ENCODE measurements at regions not wholly inside any gene's neighbourhood (a gene's known extent, or its start where the extent isn't known, plus 50 kb on each side); places are given as distances from the start of the nearest gene placed in this dataset.

GRCh38 chr6:68114463-68115047 lies 520.5 kb upstream of the ADGRB3 start:
- Histone ChIP-seq H3K56ac (replicated peaks; ENCODE audit: insufficient read length, low read depth, low read length) (no peak overlapping the region), H3K4me3 (ENCODE audit: extremely low read depth in 1 of 4, insufficient read depth in 2 of 4, low read depth in 3 of 4, low read length in 4 of 4) (no peak overlapping the region), H3K4me2 (ENCODE audit: insufficient read depth in 1 of 2, low read depth in 2 of 2, low read length in 2 of 2) (no peak overlapping the region), H3K18ac (ENCODE audit: extremely low read depth, low read length) (no peak overlapping the region), H3K27ac (ENCODE audit: low read depth, low read length) (no peak overlapping the region), H3K9ac (replicated peaks in 1 of 4; ENCODE audit: extremely low read depth in 1 of 4, low read depth in 3 of 4, low read length in 3 of 4) (no peak overlapping the region), H3K4me1 (replicated peaks in 1 of 4; ENCODE audit: control insufficient read depth in 3 of 4, insufficient read depth in 4 of 4, low read length in 3 of 4) (no peaks in the 10 kb centered on the region), H3K79me2 (ENCODE audit: control insufficient read depth in 1 of 2, insufficient read depth in 2 of 2, low read length in 2 of 2) (no peaks in the 10 kb centered on the region), H4K91ac (replicated peaks; ENCODE audit: insufficient read length, low read length) (no peak overlapping the region), H3K79me1 (ENCODE audit: low read depth, low read length) (no peaks in the 10 kb centered on the region), H3K27me3 (replicated peaks in 1 of 4; ENCODE audit: control insufficient read depth in 3 of 4, extremely low read depth in 1 of 4, insufficient read depth in 3 of 4, low read length in 3 of 4) (peaks cover 0 to 1% (median 0%) of the 10 kb centered on the region in 4 experiments; a peak in 1 of 7 replicates), H3K9me3 (ENCODE audit: insufficient read depth in 2 of 2, low read depth in 1 of 2, low read length in 1 of 2) (no peaks in the 10 kb centered on the region), H2BK20ac (ENCODE audit: low read length) (no peak overlapping the region), H2BK5ac (ENCODE audit: low read depth, low read length) (no peak overlapping the region), H2BK120ac (replicated peaks; ENCODE audit: low read depth, low read length) (no peak overlapping the region), H3K23ac (ENCODE audit: insufficient read length) (no peak overlapping the region), H3K14ac (ENCODE audit: insufficient read length) (no peak overlapping the region), H4K8ac (ENCODE audit: extremely low read depth, insufficient read depth, low read length) (no peak overlapping the region), H3K4ac (replicated peaks; ENCODE audit: insufficient read length, low read depth, low read length) (no peak overlapping the region), H2BK12ac (ENCODE audit: low read depth, low read length) (no peak overlapping the region), H3K23me2 (ENCODE audit: low read depth, low read length) (no peaks in the 10 kb centered on the region), H2AK5ac (ENCODE audit: low read depth, low read length) (no peak overlapping the region), H2AFZ (ENCODE audit: low read length) (no peak overlapping the region), H4K5ac (ENCODE audit: insufficient read length, low read depth, low read length) (no peak overlapping the region), H3K36me3 (ENCODE audit: control insufficient read depth in 2 of 4, insufficient read depth in 4 of 4, low read length in 3 of 4) (no peaks in the 10 kb centered on the region), H2BK15ac (ENCODE audit: low read length) (no peak overlapping the region), H4K20me1 (replicated peaks in 1 of 2; ENCODE audit: control insufficient read depth in 1 of 2, insufficient read depth in 2 of 2, low read length in 2 of 2) (no peaks in the 10 kb centered on the region)
- POLR2A ChIA-PET (ENCODE audit: partially characterized antibody), result no interaction called here
- no peak for FAIRE-seq
- no peak for DNase-seq (ENCODE audit: low read depth in 1 of 2, low spot score in 2 of 2)
- 93% methylated on average over 4 of the region's 4 CpGs; no CpG with 5 or more reads in 1 of the 2 experiments for WGBS, 2 experiments (ENCODE audit: extremely low coverage in 1 of 2, insufficient coverage in 1 of 2, insufficient read length in 1 of 2, insufficient replicate concordance in 2 of 2, low coverage in 1 of 2, low lambda C conversion rate in 2 of 2, missing lambda C conversion rate in 1 of 2)
- CTCF ChIA-PET (ENCODE audit: partially characterized antibody), result no interaction called here
- no peak for TF ChIP-seq KDM4A (IDR thresholded peaks at IDR 0.05; ENCODE audit: low read depth, low read length, severe bottlenecking)
- no peak for TF ChIP-seq ATF3 (IDR thresholded peaks at IDR 0.05; ENCODE audit: insufficient read depth, low read depth, low read length)
- no peak for TF ChIP-seq BCL11A (IDR thresholded peaks at IDR 0.05; ENCODE audit: low read depth in 2 of 2, low read length in 2 of 2)
- no peak for TF ChIP-seq SP2 (IDR thresholded peaks at IDR 0.05; ENCODE audit: low read length)
- no peak for TF ChIP-seq POU5F1 (IDR thresholded peaks at IDR 0.05; ENCODE audit: low read depth, low read length)
- no peak for TF ChIP-seq MAFK (IDR thresholded peaks at IDR 0.05; ENCODE audit: low read depth, low read length)
- TF ChIP-seq SIRT6 (IDR thresholded peaks at IDR 0.05; ENCODE audit: low read length), result no peak
- no peak for TF ChIP-seq KDM5A (IDR thresholded peaks at IDR 0.05; ENCODE audit: low read length)
- no peak for TF ChIP-seq SIN3A (conservative IDR thresholded peaks at IDR 0.05 in 1 of 2, IDR thresholded peaks at IDR 0.05 in 1 of 2; ENCODE audit: low read depth in 1 of 2, low read length in 2 of 2)
- no peak for TF ChIP-seq JUND (IDR thresholded peaks at IDR 0.05; ENCODE audit: low read length)
- no peak for TF ChIP-seq KDM1A (IDR thresholded peaks at IDR 0.05; ENCODE audit: borderline replicate concordance, low read length)
- TF ChIP-seq RNF2 (IDR thresholded peaks at IDR 0.05; ENCODE audit: borderline replicate concordance, low read depth, low read length, missing control alignments, poor library complexity, severe bottlenecking), result no peak
- TF ChIP-seq TCF12 (IDR thresholded peaks at IDR 0.05; ENCODE audit: low read depth, low read length), result no peak
- TF ChIP-seq BACH1 (IDR thresholded peaks at IDR 0.05; ENCODE audit: low read length), result no peak

Measured in H1 (cell line).